Suprapubic skin (tissue), 4 donors: ENCODE measurements at regions not wholly inside any gene's neighbourhood (a gene's known extent, or its start where the extent isn't known, plus 50 kb on each side); places are given as distances from the start of the nearest gene placed in this dataset.
"Not testable (repeated sequence)": the region's sequence is repeated elsewhere in the genome, so short reads cannot be mapped to it uniquely, and the experiment has no call there.

Experiments used
- EP300 ChIP-seq: sonication (generic); formaldehyde crosslinking; IDR thresholded peaks from one replicate; pipeline ENCODE4 v1.6.1; 2017; ENCODE audit warnings: antibody characterized with exemption
- POLR2A ChIP-seq, 2 donors: fragments of 450-650 bp; IDR thresholded peaks; one replicate each; pipeline ENCODE4 v1.6.1; 2017; ENCODE audit warnings: antibody characterized with exemption in 2 of 2, mild to moderate bottlenecking in 2 of 2, moderate library complexity in 2 of 2
- POLR2AphosphoS5 ChIP-seq, 3 donors: sonication (generic); formaldehyde crosslinking; IDR thresholded peaks; one replicate each; pipeline ENCODE4 v1.6.1; 2017; ENCODE audit warnings: antibody characterized with exemption in 3 of 3
- TF ChIP-seq, protein P1 (sequence below), 2 donors: fragments of 200-600 bp in 1 of 2; fragments of 450-650 bp in 1 of 2; sonication (generic) in 1 of 2; IDR thresholded peaks; one replicate each; pipeline ENCODE4 v1.5.1; 2016 to 2019; ENCODE audit warnings: antibody characterized with exemption in 2 of 2, mild to moderate bottlenecking in 1 of 2, moderate library complexity in 1 of 2

DNA sequence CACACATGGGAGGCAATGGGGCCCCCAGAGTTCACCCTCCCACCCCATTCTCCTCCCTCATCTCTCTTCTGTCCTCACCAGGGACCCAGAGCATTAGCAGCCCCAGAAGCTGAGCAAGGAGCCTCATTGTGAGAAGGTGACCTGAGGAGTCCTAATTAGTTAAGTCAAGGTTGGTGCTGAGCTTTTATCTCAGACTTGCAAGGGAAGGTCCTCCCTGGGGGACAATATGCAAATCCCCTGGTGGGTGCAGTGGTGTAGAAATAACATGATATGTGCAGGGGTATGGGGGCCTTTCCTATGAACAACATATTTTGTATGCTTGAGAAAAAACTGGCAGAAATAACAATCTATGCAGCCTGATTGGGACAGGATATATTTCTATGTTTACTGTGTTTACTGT lies 485.5 kb downstream of the RPIA start:
- TF ChIP-seq, protein P1, sequence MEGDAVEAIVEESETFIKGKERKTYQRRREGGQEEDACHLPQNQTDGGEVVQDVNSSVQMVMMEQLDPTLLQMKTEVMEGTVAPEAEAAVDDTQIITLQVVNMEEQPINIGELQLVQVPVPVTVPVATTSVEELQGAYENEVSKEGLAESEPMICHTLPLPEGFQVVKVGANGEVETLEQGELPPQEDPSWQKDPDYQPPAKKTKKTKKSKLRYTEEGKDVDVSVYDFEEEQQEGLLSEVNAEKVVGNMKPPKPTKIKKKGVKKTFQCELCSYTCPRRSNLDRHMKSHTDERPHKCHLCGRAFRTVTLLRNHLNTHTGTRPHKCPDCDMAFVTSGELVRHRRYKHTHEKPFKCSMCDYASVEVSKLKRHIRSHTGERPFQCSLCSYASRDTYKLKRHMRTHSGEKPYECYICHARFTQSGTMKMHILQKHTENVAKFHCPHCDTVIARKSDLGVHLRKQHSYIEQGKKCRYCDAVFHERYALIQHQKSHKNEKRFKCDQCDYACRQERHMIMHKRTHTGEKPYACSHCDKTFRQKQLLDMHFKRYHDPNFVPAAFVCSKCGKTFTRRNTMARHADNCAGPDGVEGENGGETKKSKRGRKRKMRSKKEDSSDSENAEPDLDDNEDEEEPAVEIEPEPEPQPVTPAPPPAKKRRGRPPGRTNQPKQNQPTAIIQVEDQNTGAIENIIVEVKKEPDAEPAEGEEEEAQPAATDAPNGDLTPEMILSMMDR (IDR thresholded peaks at IDR 0.05) = not testable (repeated sequence)
- TF ChIP-seq EP300; POLR2AphosphoS5 (IDR thresholded peaks at IDR 0.05); POLR2A (IDR thresholded peaks at IDR 0.05): not testable (repeated sequence)
